ENCODE measurements at regions not wholly inside any gene's neighbourhood (a gene's known extent, or its start where the extent isn't known, plus 50 kb on each side); places are given as distances from the start of the nearest gene placed in this dataset.

DNA sequence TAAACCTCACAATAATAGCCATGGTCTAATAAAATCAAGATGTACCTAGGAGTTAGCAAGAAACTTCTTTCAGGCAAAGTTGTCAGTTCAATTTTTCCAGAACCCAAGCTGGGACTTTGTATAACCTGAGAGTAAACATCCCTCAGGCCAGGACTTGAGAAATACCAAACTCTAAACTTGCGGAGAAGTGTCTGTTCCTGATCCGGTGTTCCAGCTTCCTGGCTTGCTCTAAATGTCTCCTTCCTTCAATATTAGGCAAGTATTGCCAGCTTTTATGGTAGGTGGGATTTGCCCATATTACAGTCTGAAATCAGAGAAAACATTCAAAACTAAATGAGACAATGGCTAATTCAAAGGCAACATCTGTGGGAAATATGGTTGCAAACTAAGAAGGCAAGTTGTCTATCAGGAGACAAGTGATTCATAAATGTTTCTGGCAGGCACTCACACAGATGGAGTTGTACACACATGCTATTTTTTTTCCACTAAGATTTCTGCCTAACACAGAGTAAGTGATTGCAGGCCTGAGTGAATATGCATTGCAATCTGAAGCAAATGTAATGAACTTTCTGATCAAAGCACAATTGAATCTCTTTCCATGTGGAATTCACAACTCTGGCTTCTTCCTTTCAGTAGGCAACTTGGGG lies 88.3 kb upstream of the COL8A1 start:
- Mint-ChIP-seq H3K9me3 (no peaks in the 10 kb centered on the region), H3K27ac (no peak overlapping the region), H3K4me3 (no peak overlapping the region), H3K27me3 (ENCODE audit: low read depth) (no peaks in the 10 kb centered on the region), H3K4me1 (no peaks in the 10 kb centered on the region), H3K36me3 (ENCODE audit: insufficient read depth in 1 of 3, low read depth in 3 of 3) (no peaks in the 10 kb centered on the region)
- Histone ChIP-seq H3T11ph (ENCODE audit: low read length) (no peak overlapping the region), H3K18ac (ENCODE audit: insufficient read length, low read depth, low read length) (no peak overlapping the region), H2BK12ac (ENCODE audit: insufficient read length, low read depth, low read length) (no peak overlapping the region), H3K4ac (ENCODE audit: low read depth, low read length) (no peak overlapping the region), H4K5ac (ENCODE audit: insufficient read length, low read depth, low read length) (no peak overlapping the region), H3K9me3 (ENCODE audit: control insufficient read depth, low read depth, low read length) (no peaks in the 10 kb centered on the region), H3K79me2 (ENCODE audit: insufficient read depth, low read length) (no peaks in the 10 kb centered on the region), H2BK5ac (ENCODE audit: insufficient read length, low read length) (no peak overlapping the region), H3K27ac (ENCODE audit: insufficient read length, low read depth, low read length) (no peak overlapping the region), H3K9ac (ENCODE audit: extremely low read depth, insufficient read length, low read length) (no peak overlapping the region), H2BK20ac (ENCODE audit: low read depth, low read length, poor library complexity, severe bottlenecking) (no peak overlapping the region), H4K20me1 (ENCODE audit: control insufficient read depth, insufficient read depth, insufficient read length) (no peaks in the 10 kb centered on the region), H3K56ac (ENCODE audit: insufficient read length, low read depth, low read length) (no peak overlapping the region), H3K23me2 (ENCODE audit: insufficient read length, low read depth, low read length, poor library complexity, severe bottlenecking) (no peaks in the 10 kb centered on the region), H3K14ac (ENCODE audit: insufficient read depth, low read length) (no peak overlapping the region), H3K4me1 (ENCODE audit: insufficient read depth, low read length) (no peaks in the 10 kb centered on the region; the same call in 1 of the 2 replicates), H2AK5ac (ENCODE audit: insufficient read length, low read length) (no peak overlapping the region), H3K23ac (ENCODE audit: insufficient read length, low read depth, low read length) (no peak overlapping the region), H3K4me2 (ENCODE audit: insufficient read depth, insufficient read length, low read length) (no peak overlapping the region), H3K79me1 (ENCODE audit: insufficient read depth, low read depth, low read length, poor library complexity, severe bottlenecking) (no peaks in the 10 kb centered on the region), H4K8ac (replicated peaks; ENCODE audit: insufficient read length, low read depth, low read length) (no peak overlapping the region), H3K27me3 (ENCODE audit: insufficient read depth, low read length) (no peaks in the 10 kb centered on the region), H2BK15ac (ENCODE audit: low read depth, low read length) (no peak overlapping the region), H4K91ac (ENCODE audit: insufficient read length, low read depth, low read length) (no peak overlapping the region), H2BK120ac (ENCODE audit: low read depth, low read length, poor library complexity, severe bottlenecking) (no peak overlapping the region), H2AFZ (ENCODE audit: low read length) (no peak overlapping the region)
- no CpG with 5 or more reads among the region's 2 CpGs for WGBS (ENCODE audit: extremely low coverage, insufficient read length, low lambda C conversion rate)
- no peak for DNase-seq
- TF ChIP-seq CTCF (conservative IDR thresholded peaks at IDR 0.05): no peak
